GM18502 (cell line): ENCODE measurements at regions not wholly inside any gene's neighbourhood (a gene's known extent, or its start where the extent isn't known, plus 50 kb on each side); places are given as distances from the start of the nearest gene placed in this dataset.

Experiments used
- ATAC-seq: cut with Tn5 transposase; IDR thresholded peaks from one replicate; pipeline ENCODE4 v1.9.1; 2021; ENCODE audit warnings: mild to moderate bottlenecking; ENCODE audit not compliant: unreplicated experiment, poor library complexity

- ATAC-seq: no peak
These were observed 207.1 kb upstream of the MEF2C start for GRCh38 chr5:89090037-89090436.

- no peak for ATAC-seq
These were observed 204.8 kb upstream of the MEF2C start for GRCh38 chr5:89087551-89088318.

GRCh38 chr5:89087128-89087527, 204.1 kb upstream of the MEF2C start:
- ATAC-seq: no peak

- ATAC-seq: no peak
These were observed 203.6 kb upstream of the MEF2C start for GRCh38 chr5:89086390-89087086.

- ATAC-seq: no peak
These were observed 200.8 kb upstream of the MEF2C start for GRCh38 chr5:89083791-89084190.

- ATAC-seq: peak; percentile 84
These were observed 198.4 kb upstream of the MEF2C start for GRCh38 chr5:89081360-89081759.

- ATAC-seq: peak; percentile 51
These were observed 197.6 kb upstream of the MEF2C start for GRCh38 chr5:89080467-89081116.

- ATAC-seq: no peak
These were observed 190.1 kb upstream of the MEF2C start for GRCh38 chr5:89072842-89073672.

GRCh38 chr5:89071941-89072331, 189.0 kb upstream of the MEF2C start:
- peak; percentile 79 for ATAC-seq

GRCh38 chr5:89071101-89071940, 188.3 kb upstream of the MEF2C start:
- peak; percentile 66 for ATAC-seq

GRCh38 chr5:89069591-89069990, 186.6 kb upstream of the MEF2C start:
- ATAC-seq: no peak

GRCh38 chr5:89067362-89067761, 184.4 kb upstream of the MEF2C start:
- ATAC-seq: no peak

- peak; percentile 96 for ATAC-seq
These were observed 182.9 kb upstream of the MEF2C start for GRCh38 chr5:89065919-89066318.

- ATAC-seq: no peak
These were observed 181.8 kb upstream of the MEF2C start for GRCh38 chr5:89064736-89065135.

GRCh38 chr5:89064054-89064453, 181.1 kb upstream of the MEF2C start:
- ATAC-seq: peak; percentile 70

GRCh38 chr5:89060768-89061167, 177.8 kb upstream of the MEF2C start:
- no peak for ATAC-seq

- ATAC-seq: no peak
These were observed 176.3 kb upstream of the MEF2C start for GRCh38 chr5:89059274-89059673.

- ATAC-seq: no peak
These were observed 172.7 kb upstream of the MEF2C start for GRCh38 chr5:89055695-89056085.

GRCh38 chr5:89055015-89055694, 172.2 kb upstream of the MEF2C start:
- no peak for ATAC-seq
